SK-N-SH (cell line): ENCODE measurements at regions not wholly inside any gene's neighbourhood (a gene's known extent, or its start where the extent isn't known, plus 50 kb on each side); places are given as distances from the start of the nearest gene placed in this dataset.
"Not testable (repeated sequence)": the region's sequence is repeated elsewhere in the genome, so short reads cannot be mapped to it uniquely, and the experiment has no call there.

Experiments used
- CTCF ChIA-PET: fragments of 300-600, 350-600 bp; formaldehyde crosslinking; extraction: SDS; loops from one replicate; lab custom pipeline; 2021; lab: Yijun Ruan, JAX
- POLR2A ChIA-PET: fragments of 350-600 bp; sonication (Branson Sonifier 250); formaldehyde crosslinking; extraction: SDS; loops from one replicate; lab custom pipeline; 2020; ENCODE audit warnings: antibody characterized with exemption, inconsistent platforms; lab: Yijun Ruan, JAX
- DNase-seq: peaks from one replicate; pipeline ENCODE4 v3.0.0; 2012
- H2AFZ ChIP-seq: fragments of 200-600 bp; sonication (generic); 2 replicates; pipeline ENCODE4 v1.8.1; 2016; ENCODE audit warnings: antibody characterized with exemption, mild to moderate bottlenecking, low read depth
- H3F3A ChIP-seq: fragments of 200-600 bp; sonication (generic); replicated peaks from 2 replicates; pipeline ENCODE3; 2016; ENCODE audit warnings: antibody characterized with exemption, mild to moderate bottlenecking; ENCODE audit not compliant: insufficient read depth
- H3K27ac ChIP-seq, 2 experiments: fragments of 200-500 bp in 1 of 2; fragments of 200-600 bp in 1 of 2; sonication (Bioruptor generic) in 1 of 2; sonication (generic), shearing (Covaris generic) in 1 of 2; 2 replicates each; pipeline versions ENCODE4 v1.5.1 to v1.6.1; 2014 to 2016; ENCODE audit warnings: low read depth in 2 of 2, inconsistent platforms in 1 of 2, low read length in 1 of 2, mild to moderate bottlenecking in 1 of 2, mixed read lengths in 1 of 2
- H3K27me3 ChIP-seq: fragments of 200-600 bp; sonication (generic), shearing (Covaris generic); 2 replicates; pipeline ENCODE4 v1.6.1; 2016; ENCODE audit warnings: mixed run types; ENCODE audit not compliant: insufficient read depth
- H3K36me3 ChIP-seq, 2 experiments: fragments of 200-500 bp in 1 of 2; fragments of 200-600 bp in 1 of 2; sonication (Bioruptor generic) in 1 of 2; sonication (generic) in 1 of 2; replicated peaks in 1 of 2; 2 replicates each; pipeline versions ENCODE3 to v1.5.1; 2014 to 2016; ENCODE audit warnings: low read length in 1 of 2, mild to moderate bottlenecking in 1 of 2; ENCODE audit not compliant: insufficient read depth in 2 of 2, control insufficient read depth in 1 of 2
- H3K4me1 ChIP-seq, 2 experiments: fragments of 200-500 bp in 1 of 2; fragments of 200-600 bp in 1 of 2; sonication (Bioruptor generic) in 1 of 2; sonication (generic), shearing (Covaris generic) in 1 of 2; 2 replicates each; pipeline versions ENCODE4 v1.5.1 to v1.6.1; 2014 to 2016; ENCODE audit warnings: low read depth in 1 of 2, low read length in 1 of 2, mixed run types in 1 of 2; ENCODE audit not compliant: insufficient read depth in 2 of 2, control insufficient read depth in 1 of 2
- H3K4me2 ChIP-seq: fragments of 200-600 bp; sonication (generic), shearing (Covaris generic); 2 replicates; pipeline ENCODE4 v1.6.1; 2017; ENCODE audit warnings: mixed run types
- H3K4me3 ChIP-seq, 2 experiments: fragments of 200-500 bp in 1 of 2; fragments of 200-600 bp in 1 of 2; sonication (Bioruptor generic) in 1 of 2; sonication (generic), shearing (Covaris generic) in 1 of 2; 2 replicates each; pipeline versions ENCODE4 v1.5.1 to v1.8.1; 2014 to 2016; ENCODE audit warnings: low read depth in 2 of 2, inconsistent platforms in 1 of 2, low read length in 1 of 2, mild to moderate bottlenecking in 1 of 2, mixed read lengths in 1 of 2, moderate library complexity in 1 of 2
- H3K79me2 ChIP-seq: fragments of 200-600 bp; sonication (generic); 2 replicates; pipeline ENCODE4 v1.8.1; 2017; ENCODE audit warnings: mild to moderate bottlenecking; ENCODE audit not compliant: insufficient read depth
- H3K9ac ChIP-seq: fragments of 200-600 bp; sonication (generic); 2 replicates; pipeline ENCODE4 v1.6.1; 2017; ENCODE audit warnings: mixed run types
- H3K9me2 ChIP-seq: fragments of 200-600 bp; sonication (generic); 2 replicates; pipeline ENCODE4 v1.6.1; 2017; ENCODE audit warnings: mixed run types
- H3K9me3 ChIP-seq: fragments of 200-600 bp; sonication (generic); 2 replicates; pipeline ENCODE4 v1.6.1; 2017; ENCODE audit warnings: mixed run types, mild to moderate bottlenecking, moderate library complexity
- H4K20me1 ChIP-seq: fragments of 200-600 bp; sonication (generic); 2 replicates; pipeline ENCODE4 v1.6.1; 2017; ENCODE audit warnings: mild to moderate bottlenecking, mixed run types; ENCODE audit not compliant: insufficient read depth
- EP300 ChIP-seq, 2 experiments: IDR thresholded peaks; 2 replicates each; pipeline versions ENCODE4 v1.4.0 to v1.6.1; 2012; ENCODE audit warnings: borderline replicate concordance in 1 of 2, low read depth in 1 of 2, low read length in 1 of 2
- EZH2phosphoT487 ChIP-seq: fragments of 200-600 bp; sonication (generic); IDR thresholded peaks from 2 replicates; pipeline ENCODE4 v1.6.1; 2017; ENCODE audit warnings: low read depth, mixed run types, mild to moderate bottlenecking, antibody characterized with exemption, moderate library complexity, borderline replicate concordance
- FOSL2 ChIP-seq: IDR thresholded peaks from 2 replicates; pipeline ENCODE4 v1.4.0; 2012; ENCODE audit warnings: low read depth, mild to moderate bottlenecking, moderate library complexity, borderline replicate concordance
- GATA2 ChIP-seq: sonication (generic); formaldehyde crosslinking; IDR thresholded peaks from 2 replicates; pipeline ENCODE4 v1.5.0; 2020; ENCODE audit warnings: mild to moderate bottlenecking, missing genetic modification reagents
- JUND ChIP-seq: IDR thresholded peaks from 2 replicates; pipeline ENCODE4 v1.4.0; 2012
- MXI1 ChIP-seq: IDR thresholded peaks from 2 replicates; pipeline ENCODE4 v1.6.1; 2012; ENCODE audit warnings: mild to moderate bottlenecking, low read depth, low read length, improper control_type of control experiment
- NFIC ChIP-seq: IDR thresholded peaks from 2 replicates; pipeline ENCODE4 v1.4.0; 2012; ENCODE audit warnings: borderline replicate concordance
- NRF1 ChIP-seq: IDR thresholded peaks from 2 replicates; pipeline ENCODE4 v1.6.1; 2012; ENCODE audit warnings: low read depth, mild to moderate bottlenecking, low read length
- PBX3 ChIP-seq: IDR thresholded peaks from 2 replicates; pipeline ENCODE4; 2012
- RAD21 ChIP-seq: IDR thresholded peaks from 2 replicates; pipeline ENCODE4 v1.6.1; 2012; ENCODE audit warnings: mild to moderate bottlenecking, low read length
- RFX5 ChIP-seq: IDR thresholded peaks from 2 replicates; pipeline ENCODE4 v1.6.1; 2012; ENCODE audit warnings: mild to moderate bottlenecking, improper control_type of control experiment, low read length
- RXRA ChIP-seq: IDR thresholded peaks from 2 replicates; pipeline ENCODE4 v1.4.0; 2012; ENCODE audit warnings: low read depth, mild to moderate bottlenecking, borderline replicate concordance
- TCF12 ChIP-seq: IDR thresholded peaks from 2 replicates; pipeline ENCODE4 v1.4.0; 2012
- TEAD4 ChIP-seq: IDR thresholded peaks from 2 replicates; pipeline ENCODE4 v1.4.0; 2012; ENCODE audit warnings: mild to moderate bottlenecking, borderline replicate concordance; ENCODE audit not compliant: insufficient read depth
- WGBS: methylation state at CpG from one replicate; pipeline ENCODE4 v1.1.6; 2017; ENCODE audit warnings: low lambda C conversion rate; 5-methylcytosine and 5-hydroxymethylcytosine counted together
- TF ChIP-seq, protein P1 (sequence below): fragments of 150-350 bp; IDR thresholded peaks from 2 replicates; pipeline ENCODE4 v1.6.1; 2017; ENCODE audit warnings: antibody characterized with exemption, low read length, low read depth, borderline replicate concordance

GRCh38 chr2:138381373-138381772, 120.2 kb upstream of the SPOPL start:
- H3K4me3 ChIP-seq, result no peak overlapping the region

GRCh38 chr2:138382672-138383071, 118.9 kb upstream of the SPOPL start:
- 94% methylated on average over 1 of the region's 1 CpG for WGBS
- no peaks in the 10 kb centered on the region for H3K79me2 ChIP-seq
- no peak overlapping the region for H3K27ac ChIP-seq
- H3K4me2 ChIP-seq, result no peak overlapping the region
- POLR2A ChIA-PET, result no interaction called here
- H3K9me2 ChIP-seq, result no peaks in the 10 kb centered on the region
- H3K9ac ChIP-seq, result no peak overlapping the region
- no peak overlapping the region for H2AFZ ChIP-seq
- DNase-seq, result no peak
- no peaks in the 10 kb centered on the region for H3K9me3 ChIP-seq
- no peak overlapping the region for H3K4me3 ChIP-seq
- no peaks in the 10 kb centered on the region for H3K27me3 ChIP-seq
- no peaks in the 10 kb centered on the region for H3K36me3 ChIP-seq
- H3F3A ChIP-seq, result no peaks in the 10 kb centered on the region
- TF ChIP-seq RXRA, result no peak
- no peak for TF ChIP-seq EZH2phosphoT487
- TF ChIP-seq GATA2, result no peak
- TF ChIP-seq, protein P1, sequence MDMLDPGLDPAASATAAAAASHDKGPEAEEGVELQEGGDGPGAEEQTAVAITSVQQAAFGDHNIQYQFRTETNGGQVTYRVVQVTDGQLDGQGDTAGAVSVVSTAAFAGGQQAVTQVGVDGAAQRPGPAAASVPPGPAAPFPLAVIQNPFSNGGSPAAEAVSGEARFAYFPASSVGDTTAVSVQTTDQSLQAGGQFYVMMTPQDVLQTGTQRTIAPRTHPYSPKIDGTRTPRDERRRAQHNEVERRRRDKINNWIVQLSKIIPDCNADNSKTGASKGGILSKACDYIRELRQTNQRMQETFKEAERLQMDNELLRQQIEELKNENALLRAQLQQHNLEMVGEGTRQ, result no peak
- no peak for TF ChIP-seq TCF12
- no peak for TF ChIP-seq EP300 (IDR thresholded peaks at IDR 0.05; ENCODE audit: borderline replicate concordance in 1 of 2, low read depth in 1 of 2, low read length in 1 of 2)
- TF ChIP-seq RAD21, result no peak
- no peak for TF ChIP-seq RFX5
- no peaks in the 10 kb centered on the region for H4K20me1 ChIP-seq
- H3K4me1 ChIP-seq, result no peaks in the 10 kb centered on the region; a peak in 1 of 4 replicates
- CTCF ChIA-PET, result interaction anchor here (0.7 kb wide), 1 partner anchor 8 kb away, joined by 3 read pairs; no protein-coding TSS in a partner anchor

More at GRCh38 chr2:138381373-138381772, 120.2 kb upstream of the SPOPL start:
- Histone ChIP-seq H3F3A (no peaks in the 10 kb centered on the region), H3K9ac (no peak overlapping the region), H3K79me2 (no peaks in the 10 kb centered on the region), H3K4me2 (no peak overlapping the region), H2AFZ (no peak overlapping the region), H3K4me1 (no peaks in the 10 kb centered on the region; a peak in 1 of 4 replicates), H4K20me1 (no peaks in the 10 kb centered on the region), H3K36me3 (no peaks in the 10 kb centered on the region), H3K27me3 (no peaks in the 10 kb centered on the region), H3K9me2 (no peaks in the 10 kb centered on the region), H3K9me3 (no peaks in the 10 kb centered on the region), H3K27ac (0 out of 4 replicates have a peak overlapping the region, but pooled peaks of 1 of the 2 experiments have one; percentile 6)
- ChIA-PET POLR2A (no interaction called here), CTCF (no interaction called here)
- no peak for DNase-seq
- TF ChIP-seq TEAD4 (peak; percentile 25; the same call in 1 of the 2 replicates), EP300 (IDR thresholded peaks at IDR 0.05; ENCODE audit: borderline replicate concordance in 1 of 2, low read depth in 1 of 2, low read length in 1 of 2) (peak in 1 of 2 experiments; percentile 64; a peak in 2 of 4 replicates), NRF1 (no peak), MXI1 (no peak), NFIC (peak; percentile 49; the same call in 1 of the 2 replicates), JUND (peak; percentile 50; the same call in 1 of the 2 replicates), FOSL2 (peak; percentile 64; the same call in 1 of the 2 replicates), TCF12 (peak; percentile 49), PBX3 (0 out of 2 replicates have a peak, but pooled peaks have one; percentile 46)

GRCh38 chr2:138386191-138386590, 115.4 kb upstream of the SPOPL start:
- POLR2A ChIA-PET, H3K4me2 ChIP-seq, H3K9me3 ChIP-seq, H2AFZ ChIP-seq, H3K9me2 ChIP-seq, DNase-seq, H3K79me2 ChIP-seq, H3K27me3 ChIP-seq, H3K27ac ChIP-seq, H4K20me1 ChIP-seq, H3F3A ChIP-seq, H3K4me3 ChIP-seq, H3K36me3 ChIP-seq, H3K4me1 ChIP-seq, H3K9ac ChIP-seq: not testable (repeated sequence)
- WGBS, result 92% methylated on average over 9 of the region's 9 CpGs
- CTCF ChIA-PET, result interaction anchor here (1.1 kb wide), 1 partner anchor 12 kb away, joined by 4 read pairs; no protein-coding TSS in a partner anchor
